HG02571 (cell line): ENCODE measurements at regions not wholly inside any gene's neighbourhood (a gene's known extent, or its start where the extent isn't known, plus 50 kb on each side); places are given as distances from the start of the nearest gene placed in this dataset.
"Not testable (repeated sequence)": the region's sequence is repeated elsewhere in the genome, so short reads cannot be mapped to it uniquely, and the experiment has no call there.

Source experiments
- ATAC-seq: cut with Tn5 transposase; IDR thresholded peaks from one replicate; pipeline ENCODE4 v1.9.1; 2021; ENCODE audit warnings: mild to moderate bottlenecking, moderate library complexity; ENCODE audit not compliant: unreplicated experiment

DNA sequence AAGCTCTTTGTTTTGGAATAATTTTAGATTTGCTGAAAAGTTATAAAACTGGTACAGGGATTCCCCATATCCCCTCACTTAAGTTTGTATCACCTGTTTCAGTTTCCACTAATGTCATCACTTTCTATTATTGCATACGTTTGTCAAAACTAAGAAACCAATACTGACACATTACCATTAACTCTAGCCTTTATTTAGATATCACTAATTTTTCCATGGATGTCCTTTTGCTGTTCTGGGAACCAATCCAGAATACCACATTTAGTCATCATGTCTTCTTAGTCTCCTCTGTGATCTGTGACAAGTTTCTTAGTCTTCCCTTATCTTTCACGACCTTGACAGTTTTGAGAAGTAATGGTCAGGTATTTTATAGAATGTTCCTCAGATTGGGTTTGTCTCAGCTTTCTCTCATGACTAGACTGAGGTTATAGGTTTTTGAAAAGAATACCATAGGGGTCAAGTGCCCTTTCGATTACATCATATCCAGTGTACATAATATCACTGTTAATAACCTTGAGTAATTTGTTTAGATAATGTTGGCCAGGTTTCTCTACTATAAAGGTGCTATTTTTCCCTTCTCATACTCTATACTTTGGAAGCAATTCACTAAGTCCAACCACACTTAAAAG is 51.9 kb upstream of the NMUR2 start:
- peak; percentile 57 for ATAC-seq

DNA sequence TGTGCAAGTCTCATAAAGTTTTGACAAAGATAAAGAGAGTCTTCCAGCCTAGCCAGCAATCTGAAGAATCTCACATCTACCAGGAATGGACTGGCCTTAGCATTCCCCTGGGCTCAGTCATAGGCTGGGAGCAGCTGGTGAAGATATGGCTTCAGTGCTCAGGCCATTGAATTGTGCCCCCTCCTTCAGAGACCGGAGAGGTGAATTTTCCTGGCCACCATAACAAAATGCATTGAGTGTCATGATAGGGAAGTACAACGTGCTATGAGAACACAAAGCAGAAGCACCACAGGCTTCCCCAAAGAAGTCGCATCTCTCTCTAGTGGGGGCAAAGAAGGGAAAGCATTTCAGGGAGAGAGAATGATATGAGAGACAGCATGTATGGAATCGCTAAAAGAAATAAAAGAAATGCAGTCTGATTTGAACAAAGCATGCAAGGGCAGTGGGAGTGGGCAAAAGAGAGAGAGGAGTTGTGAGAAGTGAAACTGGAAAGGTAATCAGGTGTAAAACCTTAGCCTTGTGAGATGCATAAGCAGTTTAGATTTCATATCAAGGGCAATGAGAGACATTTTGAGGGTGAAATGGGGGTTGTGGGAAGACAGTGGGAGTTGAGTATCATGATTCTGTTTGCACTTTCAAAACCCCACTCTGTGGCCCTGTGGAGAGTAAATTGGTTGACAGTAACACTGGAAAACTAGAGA is 57.1 kb upstream of the NMUR2 start:
- ATAC-seq, result peak; percentile 80

DNA sequence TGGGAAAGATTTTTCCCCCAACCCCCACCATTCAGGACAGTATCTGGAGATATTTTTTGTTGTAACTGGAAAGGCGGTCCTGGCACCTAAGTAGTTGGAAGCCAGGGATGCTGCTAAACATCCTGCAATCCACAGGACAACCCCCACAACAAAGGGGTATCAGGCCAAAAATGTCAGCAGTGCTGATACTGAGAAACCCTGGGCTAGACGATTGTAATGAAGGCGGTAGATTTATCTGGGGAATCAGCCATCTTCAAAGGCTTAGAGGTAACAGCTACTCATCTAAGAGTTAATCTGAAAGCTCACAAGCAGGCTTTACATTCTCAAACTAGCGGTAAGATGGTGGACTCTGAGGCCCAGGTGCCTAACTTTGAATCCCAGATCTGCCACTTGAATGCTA is 59.0 kb upstream of the NMUR2 start:
- ATAC-seq, result no peak

DNA sequence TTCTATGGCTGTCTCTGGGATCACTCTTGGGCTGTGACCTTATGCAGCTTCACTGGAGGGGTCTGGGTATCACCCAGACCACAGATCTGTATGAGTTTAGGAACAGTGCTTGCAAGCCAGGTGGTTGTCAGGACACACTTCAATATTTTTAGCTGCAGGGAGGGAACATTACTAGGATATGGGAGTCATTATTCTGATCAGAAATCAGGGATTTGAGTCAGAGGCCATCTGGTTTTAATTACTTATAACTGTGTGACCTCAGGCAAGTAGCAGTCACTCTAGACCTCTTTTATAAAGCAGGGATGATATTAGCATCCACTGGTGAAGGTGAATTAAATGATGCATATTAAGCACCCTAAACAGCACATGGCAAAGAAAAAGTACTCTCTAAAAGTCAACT is 60.1 kb upstream of the NMUR2 start:
- ATAC-seq, result no peak

DNA sequence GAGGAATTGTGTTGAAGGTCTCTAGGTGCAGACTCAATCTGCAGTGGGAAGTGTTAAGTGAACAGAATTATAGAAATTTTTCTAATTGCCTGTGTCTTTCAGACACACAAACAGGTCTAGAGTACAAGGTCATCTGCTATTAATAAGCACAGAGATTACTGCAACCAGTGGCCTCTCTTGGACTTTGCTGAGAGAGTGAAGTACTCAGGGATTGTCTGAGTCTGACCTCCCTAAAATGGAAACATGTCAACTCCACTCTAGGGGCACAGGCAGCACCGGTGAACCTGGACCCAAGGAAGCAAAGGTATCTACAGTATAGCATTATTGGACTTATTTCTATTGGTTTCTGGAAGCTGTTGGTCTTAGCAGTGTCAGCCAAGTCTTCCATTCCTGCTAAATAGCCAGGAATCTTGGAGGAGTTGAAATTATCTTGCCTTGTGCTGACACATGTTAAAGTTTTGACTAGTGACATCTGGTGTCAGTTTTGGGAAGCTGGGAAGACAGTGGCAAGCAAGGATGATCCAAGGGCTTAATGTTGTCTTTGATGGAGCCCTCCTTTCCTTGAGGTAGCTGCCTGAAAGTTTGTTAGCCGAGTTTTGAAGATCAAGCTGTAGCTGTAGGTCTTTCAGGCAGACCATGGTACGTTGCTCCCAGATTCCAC is 61.1 kb upstream of the NMUR2 start:
- no peak for ATAC-seq

DNA sequence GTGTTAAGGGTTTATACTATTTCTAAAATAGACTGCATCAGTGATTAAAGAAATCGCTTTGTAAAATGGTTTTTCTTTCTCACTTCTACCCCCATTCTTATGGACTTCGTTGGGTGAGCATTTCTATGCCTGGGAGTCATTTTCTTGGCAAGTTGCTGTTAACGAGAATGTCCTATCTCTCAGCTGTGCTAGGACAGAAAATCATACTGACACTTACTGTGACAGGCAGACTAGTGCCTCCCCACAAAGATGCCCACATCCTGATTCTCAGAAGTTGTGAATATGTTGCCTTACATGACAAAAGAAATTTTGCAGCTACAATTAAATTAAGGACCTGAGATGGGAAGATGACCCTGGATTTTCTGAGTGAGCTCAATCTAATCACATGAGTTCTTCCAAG is 65.1 kb upstream of the NMUR2 start:
- no peak for ATAC-seq

DNA sequence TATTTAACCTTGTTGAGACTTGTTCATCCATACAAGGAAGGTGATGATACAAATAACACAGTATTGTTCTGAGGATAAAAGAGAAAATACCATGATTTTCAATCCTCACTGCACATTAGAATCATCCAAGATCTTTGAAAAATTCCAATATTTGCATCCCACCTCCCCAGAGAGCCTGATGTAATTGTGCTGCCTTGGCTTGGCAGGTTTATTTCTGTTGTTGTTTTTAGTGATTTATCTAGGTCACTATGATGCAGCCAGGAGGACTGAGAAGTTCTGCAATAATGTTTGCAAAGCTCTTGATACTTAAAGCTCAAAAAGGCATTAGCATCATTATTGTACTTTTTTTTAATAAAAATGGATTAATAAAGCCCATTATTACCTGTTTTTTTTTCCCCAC is 67.0 kb upstream of the NMUR2 start:
- no peak for ATAC-seq

DNA sequence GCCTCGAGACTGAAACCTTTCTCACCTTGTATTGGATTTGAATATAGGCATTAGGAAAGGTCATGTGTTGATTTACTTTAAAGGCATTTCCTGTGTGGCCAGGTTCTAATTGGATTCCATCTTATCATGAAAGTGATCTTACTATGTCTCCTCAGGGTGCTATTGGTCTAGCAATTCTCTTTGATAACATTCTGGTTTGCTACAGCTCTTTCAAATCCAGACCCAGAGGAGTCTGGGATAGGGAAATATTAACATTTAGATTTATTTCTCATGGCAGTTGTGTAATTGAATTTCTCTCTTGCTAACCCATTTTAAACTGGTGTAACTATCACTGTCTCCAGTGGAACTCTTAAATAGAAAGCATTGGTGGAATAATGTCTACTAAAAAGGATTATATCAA is 69.9 kb upstream of the NMUR2 start:
- no peak for ATAC-seq

DNA sequence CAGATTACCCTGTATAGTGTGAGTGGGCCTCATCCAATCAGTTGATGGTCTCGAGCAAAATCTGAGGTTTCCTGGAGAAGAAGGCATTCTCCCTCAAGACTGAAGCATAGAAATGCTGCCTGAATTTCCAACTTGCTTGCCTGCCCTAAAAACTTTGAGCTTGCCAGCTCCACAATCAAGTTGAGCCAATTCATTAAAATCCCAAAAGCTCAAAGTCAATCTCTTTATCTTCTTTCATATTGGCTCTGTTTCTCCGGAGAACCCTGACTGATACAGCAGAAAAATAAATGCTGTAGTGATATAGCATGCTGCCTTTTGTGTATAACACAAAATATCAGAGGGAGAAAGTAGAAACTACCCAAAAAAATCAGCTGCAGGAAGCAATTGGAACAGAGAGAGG is 72.5 kb upstream of the NMUR2 start:
- ATAC-seq, result no peak

DNA sequence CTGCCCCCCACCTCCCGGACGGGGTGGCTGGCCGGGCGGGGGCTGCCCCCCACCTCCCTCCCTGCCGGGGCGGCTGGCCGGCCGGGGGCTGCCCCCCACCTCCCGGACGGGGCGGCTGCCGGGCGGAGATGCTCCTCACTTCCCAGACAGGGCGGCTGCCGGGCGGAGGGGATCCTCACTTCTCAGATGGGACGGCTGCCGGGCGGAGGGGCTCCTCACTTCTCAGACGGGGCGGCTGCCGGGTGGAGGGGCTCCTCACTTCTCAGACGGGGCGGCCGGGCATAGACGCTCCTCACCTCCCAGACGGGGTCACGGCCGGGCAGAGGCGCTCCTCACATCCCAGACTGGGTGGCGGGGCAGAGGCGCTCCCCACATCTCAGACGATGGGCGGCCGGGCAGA is 74.8 kb upstream of the NMUR2 start:
- ATAC-seq, result not testable (repeated sequence)

DNA sequence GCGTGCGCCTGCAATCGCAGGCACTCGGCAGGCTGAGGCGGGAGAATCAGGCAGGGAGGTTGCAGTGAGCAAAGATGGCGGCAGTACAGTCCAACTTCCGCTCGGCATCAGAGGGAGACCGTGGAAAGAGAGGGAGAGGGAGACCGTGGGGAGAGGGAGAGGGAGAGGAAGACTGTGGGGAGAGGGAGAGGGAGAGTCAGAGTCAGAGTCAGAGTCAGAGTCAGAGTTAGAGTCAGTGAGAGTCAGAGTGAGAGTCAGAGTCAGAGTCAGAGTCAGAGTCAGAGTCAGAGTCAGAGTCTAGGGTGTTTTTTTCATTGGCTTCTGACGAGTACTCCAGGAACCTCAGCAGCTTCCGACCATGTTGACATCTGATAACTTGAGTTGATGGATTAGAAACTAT is 75.6 kb upstream of the NMUR2 start:
- ATAC-seq, result not testable (repeated sequence)

DNA sequence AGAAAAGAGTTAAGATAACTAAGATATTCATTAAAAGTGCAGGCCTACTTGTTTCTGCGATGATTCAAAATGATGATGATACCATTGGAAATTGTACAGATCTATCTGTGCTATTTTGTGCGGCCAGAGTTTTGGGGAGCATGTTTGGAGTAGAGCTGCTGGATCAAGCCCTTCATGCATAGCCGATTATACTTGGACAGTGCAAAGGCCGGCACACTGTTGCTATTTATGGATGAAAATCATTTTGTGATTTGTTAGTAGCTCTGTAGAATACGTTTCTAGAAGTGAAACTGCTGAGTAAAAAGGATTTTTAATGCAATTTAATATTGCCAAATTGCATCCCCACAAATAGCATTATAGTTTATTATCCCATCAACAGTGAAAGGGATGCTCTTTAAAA is 82.1 kb upstream of the NMUR2 start:
- no peak for ATAC-seq

DNA sequence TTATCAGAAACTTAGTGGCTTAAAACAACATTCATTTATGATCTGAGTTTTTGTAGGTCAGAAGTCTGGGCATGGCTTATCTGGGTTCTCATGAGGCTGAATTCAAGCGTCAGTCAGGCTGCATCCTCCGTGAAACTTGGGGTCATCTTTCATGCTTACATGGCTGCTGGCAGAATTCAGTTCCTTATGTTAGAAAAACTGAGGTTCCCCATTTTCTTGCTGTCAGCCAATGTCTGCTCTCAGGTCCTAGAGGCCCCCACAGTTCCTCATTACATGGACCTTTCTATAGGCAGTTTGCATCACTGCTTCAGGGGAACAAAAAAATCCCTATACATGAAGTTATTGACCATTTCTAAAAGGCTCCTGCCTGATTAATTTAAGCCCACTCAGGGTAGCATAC is 83.8 kb upstream of the NMUR2 start:
- ATAC-seq, result no peak

DNA sequence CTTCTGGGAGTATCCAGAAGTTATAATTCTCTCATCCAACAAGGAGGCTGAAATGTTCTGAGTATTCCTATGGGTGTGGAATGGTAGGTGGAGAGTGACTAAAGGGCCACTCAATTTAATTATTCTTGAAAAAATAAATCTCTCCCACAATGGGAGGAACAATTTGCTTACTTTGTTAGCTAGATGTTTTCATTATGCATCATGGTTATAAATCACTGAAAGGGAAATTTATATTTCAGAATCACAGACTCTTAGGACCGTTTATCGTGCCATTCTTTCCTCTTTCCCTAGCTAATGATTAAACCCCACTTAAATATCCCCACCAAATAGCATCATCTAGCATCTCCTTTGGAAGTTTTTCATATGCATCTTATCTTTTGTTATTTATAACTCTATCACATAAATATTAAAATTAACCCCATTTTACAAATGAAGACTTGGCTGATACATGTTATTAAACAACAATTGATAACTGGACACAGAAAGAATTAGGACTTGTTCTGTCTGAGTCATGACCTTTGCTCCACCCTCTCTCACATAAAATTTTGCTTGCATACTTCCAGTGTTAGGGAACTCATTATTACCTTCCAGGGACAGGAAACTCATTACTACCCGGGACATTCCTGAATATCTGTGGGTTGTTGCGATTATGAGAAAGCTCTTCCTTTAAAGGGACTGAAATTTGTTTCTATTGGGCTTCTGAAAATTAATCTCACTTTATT is 94.9 kb upstream of the NMUR2 start:
- ATAC-seq, result no peak

DNA sequence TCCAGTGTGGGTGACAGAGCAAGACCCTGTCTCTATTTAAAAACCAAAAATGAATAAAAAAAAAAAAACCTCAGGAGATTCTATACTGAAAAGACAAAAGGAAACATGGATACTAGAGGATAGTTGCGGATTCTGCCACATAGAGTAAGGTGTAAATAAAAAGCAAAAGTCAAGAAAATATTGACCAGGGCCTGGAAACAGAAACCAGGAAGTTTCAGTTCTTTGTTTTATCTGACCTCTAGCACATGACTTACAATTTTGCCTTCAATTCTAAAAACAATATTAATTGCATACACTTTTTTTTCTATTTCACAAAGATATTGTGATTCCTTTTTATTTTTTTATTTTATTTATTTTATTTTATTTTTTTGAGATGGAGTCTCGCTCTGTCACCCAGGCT is 96.2 kb upstream of the NMUR2 start:
- no peak for ATAC-seq

DNA sequence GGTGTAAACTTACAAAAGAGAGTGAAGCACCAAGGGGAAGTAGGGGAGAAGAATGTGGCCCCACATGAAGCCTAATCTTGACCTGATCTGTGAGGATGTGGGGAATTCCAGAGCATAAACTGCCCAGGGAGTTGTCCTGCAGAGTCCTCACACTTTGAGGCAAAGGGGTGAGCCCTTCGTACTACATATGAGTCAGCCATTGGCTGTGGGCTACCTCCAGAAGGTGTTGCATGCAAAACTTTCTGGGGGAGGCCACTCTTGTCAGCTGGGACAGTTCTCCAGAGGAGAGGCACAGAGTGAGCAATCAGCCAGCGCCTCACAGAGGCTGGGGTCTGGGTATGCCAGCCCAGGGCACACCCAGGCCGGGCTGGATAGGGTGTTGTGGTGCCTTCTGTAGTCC is 98.1 kb upstream of the NMUR2 start:
- ATAC-seq, result no peak

DNA sequence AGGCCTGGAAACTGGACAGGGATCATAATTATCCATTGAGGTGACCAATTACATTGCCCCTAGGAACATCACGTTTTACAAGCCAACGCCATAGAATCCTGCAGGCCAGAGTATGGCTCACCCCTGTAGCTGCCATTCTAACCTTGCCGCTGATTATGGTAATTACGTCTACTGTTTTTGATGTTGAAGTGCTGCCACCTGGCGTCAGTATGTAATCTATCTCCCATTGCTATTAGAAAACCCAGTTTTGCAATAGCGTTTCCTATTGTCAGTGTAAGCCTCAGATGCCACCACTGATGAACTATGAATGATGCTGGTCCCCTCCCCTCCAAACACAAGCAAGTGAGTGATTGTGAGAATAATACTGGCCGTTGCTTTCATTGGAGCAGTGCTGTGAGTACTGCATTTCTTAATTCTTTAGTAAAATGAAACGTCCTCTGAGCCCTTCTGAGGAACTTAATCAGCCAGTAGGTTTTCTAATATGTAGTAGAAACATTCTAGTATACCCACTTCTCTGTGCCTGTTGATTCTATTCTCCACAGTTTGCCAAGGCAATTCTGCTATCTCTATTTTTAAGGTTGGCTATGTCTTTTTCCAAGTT is 100.5 kb upstream of the NMUR2 start:
- ATAC-seq, result peak; percentile 86

DNA sequence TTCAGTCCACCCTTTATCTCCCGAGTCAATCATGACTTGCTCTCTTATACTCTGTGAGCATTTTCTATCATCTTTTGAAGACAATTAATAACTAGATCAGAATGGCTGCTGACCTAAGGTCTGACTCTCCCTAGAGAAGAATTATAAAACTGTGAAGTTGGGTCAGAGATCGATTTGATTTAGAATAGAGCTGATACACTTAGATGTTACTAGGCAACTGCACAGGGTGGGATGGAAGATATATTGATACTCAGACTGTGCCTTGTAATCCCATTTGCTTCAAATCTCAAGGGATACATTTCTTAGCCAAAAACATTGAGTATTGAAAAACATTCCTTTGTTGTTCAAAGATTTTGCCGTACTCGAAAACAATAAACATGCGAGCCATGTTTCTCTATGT is 106.0 kb upstream of the NMUR2 start:
- no peak for ATAC-seq

DNA sequence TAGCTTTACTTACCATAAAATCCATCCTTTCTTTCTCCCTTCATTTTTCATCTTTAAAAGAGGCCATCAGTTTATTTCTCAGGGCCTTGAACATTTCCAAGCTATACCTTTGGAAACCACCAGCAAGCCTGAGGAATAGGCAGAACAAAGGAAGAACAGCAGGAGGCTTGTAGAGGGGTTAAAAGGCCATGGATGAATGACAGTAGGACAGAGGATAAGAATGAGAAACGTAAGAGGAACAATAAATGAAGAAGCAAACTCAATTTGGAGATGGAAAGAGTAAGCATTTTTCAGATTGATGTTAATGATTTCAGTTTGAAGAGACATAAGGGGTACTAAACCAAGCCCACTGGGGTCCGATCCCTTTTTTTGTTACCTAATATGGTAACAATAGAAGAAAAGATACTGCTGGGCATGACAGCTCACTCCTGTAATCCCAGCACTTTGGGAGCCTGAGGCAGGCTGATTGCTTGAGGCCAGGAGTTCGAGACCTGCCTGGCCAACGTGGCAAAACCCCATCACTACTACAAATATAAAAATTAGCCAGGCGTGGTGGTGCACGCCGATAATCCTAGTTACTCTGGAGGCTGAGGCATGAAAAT is 106.6 kb upstream of the NMUR2 start:
- ATAC-seq, result no peak

DNA sequence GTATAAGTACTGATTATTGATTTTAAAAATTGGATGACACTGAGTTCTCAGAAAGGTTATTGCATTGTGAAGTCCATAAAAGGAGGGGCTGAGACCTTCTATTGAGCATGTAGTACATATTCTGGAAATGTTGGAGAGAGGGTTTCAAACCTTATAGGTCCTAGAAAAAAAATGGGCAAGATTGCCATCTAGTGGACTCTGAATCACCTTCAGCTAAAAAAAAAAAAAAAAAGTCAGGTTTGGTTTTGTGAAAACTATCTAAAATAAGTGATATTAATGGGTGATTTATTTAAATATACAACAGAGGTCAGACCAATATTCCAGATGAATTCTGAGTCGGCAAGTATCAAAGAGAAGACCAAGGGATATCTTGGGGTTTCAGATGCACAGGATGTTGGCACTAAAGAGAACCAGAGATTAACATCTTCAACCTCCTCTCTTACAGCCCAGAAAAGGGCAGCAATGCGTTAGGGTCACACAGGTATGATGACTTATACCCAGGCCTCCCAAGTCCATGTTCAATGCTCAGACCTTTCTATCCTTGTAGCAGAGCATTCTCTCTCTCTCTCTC is 109.8 kb upstream of the NMUR2 start:
- no peak for ATAC-seq

DNA sequence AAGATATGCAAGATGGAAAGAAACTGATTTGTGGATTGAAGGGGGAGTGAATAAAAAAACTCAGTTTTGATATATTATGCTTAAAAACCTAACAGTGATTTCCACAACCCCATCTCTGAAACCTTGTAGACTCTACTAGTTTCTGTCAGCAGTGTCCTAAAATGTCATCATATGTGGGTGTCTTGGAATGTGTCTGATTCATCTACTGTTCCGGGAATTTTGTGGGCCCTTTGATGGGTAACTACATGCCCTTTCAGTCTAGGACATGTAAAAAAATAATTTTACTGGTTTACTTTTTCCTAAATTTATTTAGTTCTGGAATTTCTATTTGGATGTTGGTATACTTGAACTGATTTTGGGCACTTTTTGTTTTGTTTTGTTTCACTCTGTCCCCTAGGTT is 118.9 kb upstream of the NMUR2 start:
- no peak for ATAC-seq
